BLaER1 treated with 17β-estradiol and CSF1 and Interleukin-3, amounts not matched to agents 10 nM and 100 nM (cell line): ENCODE measurements at regions not wholly inside any gene's neighbourhood (a gene's known extent, or its start where the extent isn't known, plus 50 kb on each side); places are given as distances from the start of the nearest gene placed in this dataset.
"Not testable (repeated sequence)": the region's sequence is repeated elsewhere in the genome, so short reads cannot be mapped to it uniquely, and the experiment has no call there.

Source experiments
- H3K27ac ChIP-seq, 11 experiments: shearing (Covaris generic); formaldehyde crosslinking; 2 replicates each; pipeline ENCODE4 v1.8.1; 2022
- H3K27me3 ChIP-seq, 11 experiments: shearing (Covaris generic); formaldehyde crosslinking; 2 replicates each; pipeline ENCODE4 v1.8.1; 2022
- H3K36me3 ChIP-seq, 11 experiments: shearing (Covaris generic); formaldehyde crosslinking; 2 replicates each; pipeline ENCODE4 v1.8.1; 2022
- H3K4me1 ChIP-seq, 10 experiments: shearing (Covaris generic); formaldehyde crosslinking; 2 replicates each; pipeline ENCODE4 v1.8.1; 2022
- H3K4me2 ChIP-seq, 11 experiments: shearing (Covaris generic); formaldehyde crosslinking; 2 replicates each; pipeline ENCODE4 v1.8.1; 2022
- H3K4me3 ChIP-seq, 10 experiments: shearing (Covaris generic); formaldehyde crosslinking; 2 replicates each; pipeline ENCODE4 v1.8.1; 2022
- H3K9ac ChIP-seq, 11 experiments: shearing (Covaris generic); formaldehyde crosslinking; 2 replicates each; pipeline ENCODE4 v1.8.1; 2022
- H3K9me3 ChIP-seq, 11 experiments: shearing (Covaris generic); formaldehyde crosslinking; replicated peaks in 1 of 11; 2 replicates each; pipeline ENCODE4 v1.8.1; 2022
- H4K20me1 ChIP-seq, 11 experiments: shearing (Covaris generic); formaldehyde crosslinking; 2 replicates each; pipeline ENCODE4 v1.8.1; 2022
- Cebpa-rat ChIP-seq, 11 experiments: shearing (Covaris generic); IDR thresholded peaks; 2 replicates each; pipeline ENCODE4 v1.8.1; 2022

- peak overlapping the region; percentile 41 to 79 (median 63) for H3K4me2 ChIP-seq
- no peaks in the 10 kb centered on the region for H4K20me1 ChIP-seq
- H3K36me3 ChIP-seq = no peaks in the 10 kb centered on the region; a peak in 3 of 22 replicates
- H3K4me1 ChIP-seq = peaks cover 24 to 56% (median 51%) of the 10 kb centered on the region in 10 experiments
- H3K9ac ChIP-seq = 0 out of 22 replicates have a peak overlapping the region, but pooled peaks of 1 of the 11 experiments have one; percentile 7
- peak overlapping the region in 7 of 11 experiments; percentile 11 to 61 (median 44); a peak in 11 of 22 replicates for H3K27ac ChIP-seq
- no peaks in the 10 kb centered on the region for H3K27me3 ChIP-seq
- no peak for TF ChIP-seq Cebpa-rat (IDR thresholded peaks at IDR 0.05)
- H3K9me3 ChIP-seq = peaks cover 8 to 19% (median 13%) of the 10 kb centered on the region in 11 experiments
- H3K4me3 ChIP-seq = no peak overlapping the region
Observed at GRCh38 chr12:124222368-124223245, 72.3 kb upstream of the RFLNA start.

GRCh38 chr12:124223733-124224138 is 71.2 kb upstream of the RFLNA start:
- H3K4me3 ChIP-seq, H3K27me3 ChIP-seq, H3K36me3 ChIP-seq, H4K20me1 ChIP-seq: not testable (repeated sequence)
- peak overlapping the region in 7 of 11 experiments; percentile 11 to 61 (median 44); a peak in 10 of 22 replicates for H3K27ac ChIP-seq
- H3K4me1 ChIP-seq = peaks cover 17 to 55% (median 50%) of the 10 kb centered on the region in 10 experiments
- peak overlapping the region in 1 of 11 experiments; percentile 30; a peak in 1 of 22 replicates for H3K9ac ChIP-seq
- H3K9me3 ChIP-seq = peaks cover 8 to 19% (median 13%) of the 10 kb centered on the region in 11 experiments
- peak in 4 of 11 experiments; percentile 54 to 85 (median 74); a peak in 7 of 22 replicates for TF ChIP-seq Cebpa-rat (IDR thresholded peaks at IDR 0.05)
- peak overlapping the region; percentile 11 to 79 (median 63); a peak in 20 of 22 replicates for H3K4me2 ChIP-seq

- Histone ChIP-seq H3K4me1 (peaks cover 14 to 53% (median 45%) of the 10 kb centered on the region in 10 experiments), H3K9me3 (peaks cover 8 to 21% (median 14%) of the 10 kb centered on the region in 11 experiments), H3K27ac (peak overlapping the region in 4 of 11 experiments; percentile 12 to 45 (median 34); a peak in 4 of 22 replicates), H4K20me1 (no peaks in the 10 kb centered on the region), H3K36me3 (no peaks in the 10 kb centered on the region; a peak in 3 of 22 replicates), H3K4me3 (no peak overlapping the region), H3K27me3 (no peaks in the 10 kb centered on the region), H3K9ac (no peak overlapping the region), H3K4me2 (peak overlapping the region in 5 of 11 experiments; percentile 52 to 77 (median 67); a peak in 9 of 22 replicates)
- TF ChIP-seq Cebpa-rat (IDR thresholded peaks at IDR 0.05) = no peak
Observed at GRCh38 chr12:124224535-124225110, 70.3 kb upstream of the RFLNA start.

GRCh38 chr12:124225730-124226129 is 69.2 kb upstream of the RFLNA start:
- Histone ChIP-seq H3K4me2 (no peak overlapping the region), H3K4me1 (peaks cover 14 to 55% (median 45%) of the 10 kb centered on the region in 10 experiments), H3K36me3 (no peaks in the 10 kb centered on the region), H3K4me3 (no peak overlapping the region), H3K27me3 (no peaks in the 10 kb centered on the region), H3K27ac (no peak overlapping the region), H3K9me3 (peaks cover 2 to 20% (median 13%) of the 10 kb centered on the region in 11 experiments; a peak in 20 of 22 replicates), H4K20me1 (no peaks in the 10 kb centered on the region), H3K9ac (no peak overlapping the region)
- no peak for TF ChIP-seq Cebpa-rat (IDR thresholded peaks at IDR 0.05)

- TF ChIP-seq Cebpa-rat (IDR thresholded peaks at IDR 0.05) = peak in 2 of 11 experiments; percentile 29 to 35; a peak in 1 of 22 replicates
- H3K9ac ChIP-seq = no peak overlapping the region
- H3K9me3 ChIP-seq = peaks cover 10 to 31% (median 17%) of the 10 kb centered on the region in 11 experiments; a peak in 18 of 22 replicates
- no peaks in the 10 kb centered on the region for H4K20me1 ChIP-seq
- peak overlapping the region in 1 of 11 experiments; percentile 26; a peak in 1 of 22 replicates for H3K27ac ChIP-seq
- H3K27me3 ChIP-seq = no peaks in the 10 kb centered on the region
- H3K36me3 ChIP-seq = no peaks in the 10 kb centered on the region
- peak overlapping the region; percentile 15 to 55 (median 44); a peak in 19 of 22 replicates for H3K4me2 ChIP-seq
- H3K4me3 ChIP-seq = no peak overlapping the region
- peaks cover 5 to 56% (median 45%) of the 10 kb centered on the region in 10 experiments for H3K4me1 ChIP-seq
Observed at GRCh38 chr12:124227951-124228711, 66.8 kb upstream of the RFLNA start.

- Histone ChIP-seq H3K4me2 (peak overlapping the region in 4 of 11 experiments; percentile 6 to 54 (median 23); a peak in 5 of 22 replicates), H3K9ac (no peak overlapping the region), H3K9me3 (peaks cover 10 to 31% (median 17%) of the 10 kb centered on the region in 11 experiments; a peak in 18 of 22 replicates), H3K4me3 (no peak overlapping the region), H3K4me1 (peaks cover 11 to 47% (median 33%) of the 10 kb centered on the region in 10 experiments), H3K36me3 (no peaks in the 10 kb centered on the region), H4K20me1 (no peaks in the 10 kb centered on the region), H3K27me3 (no peaks in the 10 kb centered on the region), H3K27ac (peak overlapping the region in 1 of 11 experiments; percentile 30; a peak in 1 of 22 replicates)
- no peak for TF ChIP-seq Cebpa-rat (IDR thresholded peaks at IDR 0.05)
Observed at GRCh38 chr12:124229520-124229919, 65.4 kb upstream of the RFLNA start.

- Histone ChIP-seq H3K27me3 (no peaks in the 10 kb centered on the region), H3K9me3 (peaks cover 10 to 31% (median 17%) of the 10 kb centered on the region in 11 experiments; a peak in 18 of 22 replicates)
Observed at GRCh38 chr12:124230117-124230757, 64.7 kb upstream of the RFLNA start.

GRCh38 chr12:124230789-124231188 is 64.1 kb upstream of the RFLNA start:
- peaks cover 11 to 44% (median 32%) of the 10 kb centered on the region in 10 experiments for H3K4me1 ChIP-seq
- H3K27me3 ChIP-seq = no peaks in the 10 kb centered on the region
- no peaks in the 10 kb centered on the region for H4K20me1 ChIP-seq

More at GRCh38 chr12:124230117-124230757, 64.7 kb upstream of the RFLNA start:
- Histone ChIP-seq H3K4me1 (peaks cover 11 to 44% (median 32%) of the 10 kb centered on the region in 10 experiments), H3K36me3 (no peaks in the 10 kb centered on the region), H4K20me1 (no peaks in the 10 kb centered on the region), H3K27ac (peak overlapping the region in 2 of 11 experiments; percentile 28 to 30; a peak in 1 of 22 replicates), H3K4me2 (peak overlapping the region in 4 of 11 experiments; percentile 6 to 54 (median 23); a peak in 6 of 22 replicates), H3K4me3 (no peak overlapping the region), H3K9ac (no peak overlapping the region)
- no peak for TF ChIP-seq Cebpa-rat (IDR thresholded peaks at IDR 0.05)

More at GRCh38 chr12:124230789-124231188, 64.1 kb upstream of the RFLNA start:
- Histone ChIP-seq H3K27ac (no peak overlapping the region), H3K4me2 (no peak overlapping the region), H3K36me3 (no peaks in the 10 kb centered on the region), H3K9ac (no peak overlapping the region), H3K9me3 (peaks cover 10 to 35% (median 20%) of the 10 kb centered on the region in 11 experiments; a peak in 18 of 22 replicates), H3K4me3 (no peak overlapping the region)
- no peak for TF ChIP-seq Cebpa-rat (IDR thresholded peaks at IDR 0.05)
